ENCODE measurements at regions not wholly inside any gene's neighbourhood (a gene's known extent, or its start where the extent isn't known, plus 50 kb on each side); places are given as distances from the start of the nearest gene placed in this dataset.

- no peak for TF ChIP-seq CTCF (IDR thresholded peaks at IDR 0.05; ENCODE audit: low read depth, low read length, missing control alignments)
- DNase-seq = no peak
- H3K4me3 ChIP-seq (ENCODE audit: low read depth, low read length) = no peak overlapping the region
- H3K36me3 ChIP-seq (replicated peaks) = no peaks in the 10 kb centered on the region
- in situ Hi-C loops (cut with HindIII; ENCODE audit: low pct_ligation_motif_present, low sequenced_read_pairs) = no loop called here
- H3K27me3 ChIP-seq (replicated peaks) = no peaks in the 10 kb centered on the region
- H3K27ac ChIP-seq = no peak overlapping the region
These were observed 589.4 kb upstream of the SOX11 start for GRCh38 chr2:5102823-5103222.

GRCh38 chr2:5111581-5111980 is 580.6 kb upstream of the SOX11 start:
- no peaks in the 10 kb centered on the region for H3K27me3 ChIP-seq (replicated peaks)
- no peaks in the 10 kb centered on the region for H3K36me3 ChIP-seq (replicated peaks)
- DNase-seq = no peak

GRCh38 chr2:5119046-5119445 is 573.1 kb upstream of the SOX11 start:
- H3K36me3 ChIP-seq (replicated peaks) = no peaks in the 10 kb centered on the region

More at GRCh38 chr2:5111581-5111980, 580.6 kb upstream of the SOX11 start:
- TF ChIP-seq CTCF (IDR thresholded peaks at IDR 0.05; ENCODE audit: low read depth, low read length, missing control alignments) = no peak
- Histone ChIP-seq H3K27ac (no peak overlapping the region), H3K4me3 (ENCODE audit: low read depth, low read length) (no peak overlapping the region)
- in situ Hi-C loops (cut with HindIII; ENCODE audit: low pct_ligation_motif_present, low sequenced_read_pairs) = no loop called here

GRCh38 chr2:5121121-5121520 is 571.1 kb upstream of the SOX11 start:
- Histone ChIP-seq H3K36me3 (replicated peaks) (no peaks in the 10 kb centered on the region), H3K4me3 (ENCODE audit: low read depth, low read length) (no peak overlapping the region), H3K27ac (no peak overlapping the region), H3K27me3 (replicated peaks) (no peaks in the 10 kb centered on the region)
- in situ Hi-C loops (cut with HindIII; ENCODE audit: low pct_ligation_motif_present, low sequenced_read_pairs) = no loop called here
- no peak for DNase-seq
- no peak for TF ChIP-seq CTCF (IDR thresholded peaks at IDR 0.05; ENCODE audit: low read depth, low read length, missing control alignments)

More at GRCh38 chr2:5119046-5119445, 573.1 kb upstream of the SOX11 start:
- no peak for TF ChIP-seq CTCF (IDR thresholded peaks at IDR 0.05; ENCODE audit: low read depth, low read length, missing control alignments)
- in situ Hi-C loops (cut with HindIII; ENCODE audit: low pct_ligation_motif_present, low sequenced_read_pairs) = no loop called here
- DNase-seq = no peak
- no peak overlapping the region for H3K27ac ChIP-seq
- no peaks in the 10 kb centered on the region for H3K27me3 ChIP-seq (replicated peaks)
- H3K4me3 ChIP-seq (ENCODE audit: low read depth, low read length) = no peak overlapping the region

GRCh38 chr2:5121642-5122041 is 570.5 kb upstream of the SOX11 start:
- DNase-seq = peak; percentile 43
- peak; percentile 55 for TF ChIP-seq CTCF (IDR thresholded peaks at IDR 0.05; ENCODE audit: low read depth, low read length, missing control alignments)
- Histone ChIP-seq H3K4me3 (ENCODE audit: low read depth, low read length) (no peak overlapping the region), H3K27ac (no peak overlapping the region), H3K27me3 (replicated peaks) (no peaks in the 10 kb centered on the region), H3K36me3 (replicated peaks) (no peaks in the 10 kb centered on the region)
- in situ Hi-C loops (cut with HindIII; ENCODE audit: low pct_ligation_motif_present, low sequenced_read_pairs) = no loop called here

- in situ Hi-C loops (cut with HindIII; ENCODE audit: low pct_ligation_motif_present, low sequenced_read_pairs) = no loop called here
- no peak for DNase-seq
- H3K36me3 ChIP-seq (replicated peaks) = no peaks in the 10 kb centered on the region
- no peak overlapping the region for H3K27ac ChIP-seq
- H3K4me3 ChIP-seq (ENCODE audit: low read depth, low read length) = no peak overlapping the region
- no peaks in the 10 kb centered on the region for H3K27me3 ChIP-seq (replicated peaks)
- no peak for TF ChIP-seq CTCF (IDR thresholded peaks at IDR 0.05; ENCODE audit: low read depth, low read length, missing control alignments)
These were observed 568.5 kb upstream of the SOX11 start for GRCh38 chr2:5123582-5124196.
